SK-N-SH treated with all-trans-retinoic acid at 6 μM for 48 hours (cell line): ENCODE measurements at regions not wholly inside any gene's neighbourhood (a gene's known extent, or its start where the extent isn't known, plus 50 kb on each side); places are given as distances from the start of the nearest gene placed in this dataset.

Source experiments
- ATAC-seq: fragments of 200-7000 bp; cut with Tn5 transposase; 3 replicates; pipeline ENCODE4 v1.9.1; 2020; ENCODE audit warnings: mild to moderate bottlenecking, moderate library complexity
- ARNTL ChIP-seq: fragments of 450-650 bp; formaldehyde crosslinking; IDR thresholded peaks from 2 replicates; pipeline ENCODE4 v1.5.0; 2020; ENCODE audit warnings: low read depth, mild to moderate bottlenecking, moderate library complexity, borderline replicate concordance
- BACH2 ChIP-seq: fragments of 250-450 bp; sonication (Bioruptor Pico); IDR thresholded peaks from 2 replicates; pipeline ENCODE4 v1.9.0; 2021; ENCODE audit warnings: mild to moderate bottlenecking, borderline replicate concordance
- CSDC2 ChIP-seq: fragments of 250-450 bp; sonication (Bioruptor Pico); IDR thresholded peaks from 2 replicates; pipeline ENCODE4 v1.5.0; 2020; ENCODE audit warnings: mild to moderate bottlenecking, moderate library complexity
- ESRRG ChIP-seq: fragments of 250-450 bp; sonication (Bioruptor Pico); IDR thresholded peaks from 2 replicates; pipeline ENCODE4 v1.6.1; 2021; ENCODE audit warnings: mild to moderate bottlenecking
- GLIS3 ChIP-seq: fragments of 250-450 bp; sonication (Bioruptor Pico); IDR thresholded peaks from 2 replicates; pipeline ENCODE4 v1.5.0; 2020; ENCODE audit warnings: mild to moderate bottlenecking, moderate library complexity
- ISL1 ChIP-seq: fragments of 250-450 bp; sonication (Bioruptor Pico); IDR thresholded peaks from 2 replicates; pipeline ENCODE4 v2.1.2; 2022; ENCODE audit warnings: mild to moderate bottlenecking, moderate library complexity
- OSR1 ChIP-seq: fragments of 250-450 bp; sonication (Bioruptor Pico); IDR thresholded peaks from 2 replicates; pipeline ENCODE4 v1.8.0; 2022; ENCODE audit warnings: moderate library complexity, mild to moderate bottlenecking, inconsistent platforms
- RARB ChIP-seq: fragments of 250-450 bp; sonication (Bioruptor Pico); IDR thresholded peaks from 2 replicates; pipeline ENCODE4 v1.8.0; 2021; ENCODE audit warnings: mild to moderate bottlenecking, moderate library complexity
- SNAI2 ChIP-seq: fragments of 250-450 bp; sonication (Bioruptor Pico); IDR thresholded peaks from 2 replicates; pipeline ENCODE4 v1.5.0; 2020; ENCODE audit warnings: mild to moderate bottlenecking, moderate library complexity
- TCF4 ChIP-seq: fragments of 250-450 bp; sonication (Bioruptor Pico); IDR thresholded peaks from 2 replicates; pipeline ENCODE4 v1.8.0; 2021; ENCODE audit warnings: mild to moderate bottlenecking, moderate library complexity, borderline replicate concordance
- TOX ChIP-seq: fragments of 250-450 bp; sonication (Bioruptor Pico); IDR thresholded peaks from 2 replicates; pipeline ENCODE4 v1.8.0; 2021; ENCODE audit warnings: mild to moderate bottlenecking, moderate library complexity, borderline replicate concordance
- TSHZ2 ChIP-seq: fragments of 250-450 bp; sonication (Bioruptor Pico); IDR thresholded peaks from 2 replicates; pipeline ENCODE4 v1.5.0; 2020; ENCODE audit warnings: mild to moderate bottlenecking, moderate library complexity
- ZC3H10 ChIP-seq: fragments of 250-450 bp; sonication (Bioruptor Pico); IDR thresholded peaks from 2 replicates; pipeline ENCODE4 v1.5.1; 2021; ENCODE audit warnings: mild to moderate bottlenecking, moderate library complexity
- ZFP3 ChIP-seq: fragments of 250-450 bp; sonication (Bioruptor Pico); IDR thresholded peaks from 2 replicates; pipeline ENCODE4 v1.5.0; 2020; ENCODE audit warnings: mild to moderate bottlenecking, moderate library complexity
- ZFP30 ChIP-seq: fragments of 450-650 bp; formaldehyde crosslinking; IDR thresholded peaks from 2 replicates; pipeline ENCODE4 v1.5.0; 2022; ENCODE audit warnings: mild to moderate bottlenecking, moderate library complexity
- ZNF565 ChIP-seq: fragments of 450-650 bp; formaldehyde crosslinking; conservative IDR thresholded peaks from 2 replicates; pipeline ENCODE4 v1.5.0; 2020; ENCODE audit warnings: low read depth, mild to moderate bottlenecking, moderate library complexity
- ZNF70 ChIP-seq: fragments of 450-650 bp; formaldehyde crosslinking; IDR thresholded peaks from 2 replicates; pipeline ENCODE4 v1.5.0; 2020; ENCODE audit warnings: mild to moderate bottlenecking, moderate library complexity
- ZNF8 ChIP-seq: fragments of 450-650 bp; formaldehyde crosslinking; IDR thresholded peaks from 2 replicates; pipeline ENCODE4 v1.5.0; 2020; ENCODE audit warnings: mild to moderate bottlenecking, moderate library complexity
- TF ChIP-seq, protein P1 (sequence below): fragments of 250-450 bp; sonication (Bioruptor Pico); IDR thresholded peaks from 2 replicates; pipeline ENCODE4 v1.5.1; 2021; ENCODE audit warnings: mild to moderate bottlenecking, moderate library complexity
- TF ChIP-seq, protein P2 (sequence below): fragments of 250-450 bp; sonication (Bioruptor Pico); IDR thresholded peaks from 2 replicates; pipeline ENCODE4 v1.8.0; 2020; ENCODE audit warnings: mild to moderate bottlenecking, moderate library complexity, borderline replicate concordance
- TF ChIP-seq, protein P3 (sequence below): fragments of 250-450 bp; sonication (Bioruptor Pico); IDR thresholded peaks from 2 replicates; pipeline ENCODE4 v1.8.0; 2021; ENCODE audit warnings: low read depth, mild to moderate bottlenecking, moderate library complexity, borderline replicate concordance
- TF ChIP-seq, protein P4 (sequence below): fragments of 250-450 bp; sonication (Bioruptor Pico); IDR thresholded peaks from 2 replicates; pipeline ENCODE4 v1.5.1; 2020; ENCODE audit warnings: low read depth, mild to moderate bottlenecking, moderate library complexity

GRCh38 chr21:19767546-19767945 lies 1230.7 kb upstream of the NCAM2 start (continued):
- TF ChIP-seq, protein P1, sequence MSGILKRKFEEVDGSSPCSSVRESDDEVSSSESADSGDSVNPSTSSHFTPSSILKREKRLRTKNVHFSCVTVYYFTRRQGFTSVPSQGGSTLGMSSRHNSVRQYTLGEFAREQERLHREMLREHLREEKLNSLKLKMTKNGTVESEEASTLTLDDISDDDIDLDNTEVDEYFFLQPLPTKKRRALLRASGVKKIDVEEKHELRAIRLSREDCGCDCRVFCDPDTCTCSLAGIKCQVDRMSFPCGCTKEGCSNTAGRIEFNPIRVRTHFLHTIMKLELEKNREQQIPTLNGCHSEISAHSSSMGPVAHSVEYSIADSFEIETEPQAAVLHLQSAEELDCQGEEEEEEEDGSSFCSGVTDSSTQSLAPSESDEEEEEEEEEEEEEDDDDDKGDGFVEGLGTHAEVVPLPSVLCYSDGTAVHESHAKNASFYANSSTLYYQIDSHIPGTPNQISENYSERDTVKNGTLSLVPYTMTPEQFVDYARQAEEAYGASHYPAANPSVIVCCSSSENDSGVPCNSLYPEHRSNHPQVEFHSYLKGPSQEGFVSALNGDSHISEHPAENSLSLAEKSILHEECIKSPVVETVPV (CRISPR knock-in tag): no peak
- no peak for TF ChIP-seq TSHZ2

DNA sequence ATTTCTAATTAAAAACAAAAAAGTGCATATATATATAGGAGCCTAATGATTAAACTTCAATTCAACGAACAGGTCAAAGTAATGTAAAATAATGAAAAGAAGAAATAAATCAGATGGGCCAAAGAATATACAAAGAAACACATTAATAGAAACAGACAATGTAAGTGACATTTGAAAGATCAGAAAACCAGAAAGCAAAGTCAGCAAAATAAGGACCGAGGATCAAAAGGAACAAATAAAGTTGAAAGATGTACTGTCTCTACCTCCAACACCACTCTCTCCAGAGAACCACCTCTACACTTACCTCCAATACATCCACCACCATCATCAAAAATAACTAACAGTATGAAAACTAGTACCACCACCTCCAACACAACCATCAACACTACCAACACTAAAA lies 1226.3 kb upstream of the NCAM2 start:
- ATAC-seq: no peak
- TF ChIP-seq ZFP3 (no peak), OSR1 (CRISPR knock-in tag) (no peak), GLIS3 (CRISPR knock-in tag) (no peak), ESRRG (no peak), ZFP30 (no peak), ZNF565 (CRISPR knock-in tag) (no peak), TSHZ2 (no peak), ARNTL (no peak), ISL1 (no peak), BACH2 (CRISPR knock-in tag) (no peak), TCF4 (CRISPR knock-in tag) (no peak), ZNF70 (CRISPR knock-in tag) (no peak), RARB (CRISPR knock-in tag) (no peak), CSDC2 (no peak), TOX (CRISPR knock-in tag) (no peak), SNAI2 (CRISPR knock-in tag) (no peak)
- TF ChIP-seq, protein P2, sequence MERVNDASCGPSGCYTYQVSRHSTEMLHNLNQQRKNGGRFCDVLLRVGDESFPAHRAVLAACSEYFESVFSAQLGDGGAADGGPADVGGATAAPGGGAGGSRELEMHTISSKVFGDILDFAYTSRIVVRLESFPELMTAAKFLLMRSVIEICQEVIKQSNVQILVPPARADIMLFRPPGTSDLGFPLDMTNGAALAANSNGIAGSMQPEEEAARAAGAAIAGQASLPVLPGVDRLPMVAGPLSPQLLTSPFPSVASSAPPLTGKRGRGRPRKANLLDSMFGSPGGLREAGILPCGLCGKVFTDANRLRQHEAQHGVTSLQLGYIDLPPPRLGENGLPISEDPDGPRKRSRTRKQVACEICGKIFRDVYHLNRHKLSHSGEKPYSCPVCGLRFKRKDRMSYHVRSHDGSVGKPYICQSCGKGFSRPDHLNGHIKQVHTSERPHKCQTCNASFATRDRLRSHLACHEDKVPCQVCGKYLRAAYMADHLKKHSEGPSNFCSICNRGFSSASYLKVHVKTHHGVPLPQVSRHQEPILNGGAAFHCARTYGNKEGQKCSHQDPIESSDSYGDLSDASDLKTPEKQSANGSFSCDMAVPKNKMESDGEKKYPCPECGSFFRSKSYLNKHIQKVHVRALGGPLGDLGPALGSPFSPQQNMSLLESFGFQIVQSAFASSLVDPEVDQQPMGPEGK (CRISPR knock-in tag): no peak

DNA sequence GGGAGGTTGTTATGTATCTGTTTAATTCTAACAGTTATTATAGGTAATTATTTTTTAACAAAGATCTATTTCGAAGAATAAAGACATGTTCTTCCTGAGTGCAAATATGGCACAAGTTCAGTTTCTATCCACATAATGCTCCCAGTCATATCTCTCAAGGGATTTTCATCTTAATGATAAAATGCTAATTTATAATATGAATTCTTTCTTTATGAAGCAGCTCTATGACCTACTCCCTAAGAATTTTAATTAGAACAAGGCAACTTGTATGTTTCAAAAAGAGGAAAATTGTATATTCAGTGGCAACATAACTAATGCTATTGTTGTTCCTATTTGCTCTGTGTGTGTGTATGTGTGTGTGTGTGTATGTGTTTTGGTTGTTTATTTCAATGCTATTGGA lies 1222.1 kb upstream of the NCAM2 start:
- no peak for ATAC-seq
- no peak for TF ChIP-seq GLIS3 (CRISPR knock-in tag)
- TF ChIP-seq, protein P3, sequence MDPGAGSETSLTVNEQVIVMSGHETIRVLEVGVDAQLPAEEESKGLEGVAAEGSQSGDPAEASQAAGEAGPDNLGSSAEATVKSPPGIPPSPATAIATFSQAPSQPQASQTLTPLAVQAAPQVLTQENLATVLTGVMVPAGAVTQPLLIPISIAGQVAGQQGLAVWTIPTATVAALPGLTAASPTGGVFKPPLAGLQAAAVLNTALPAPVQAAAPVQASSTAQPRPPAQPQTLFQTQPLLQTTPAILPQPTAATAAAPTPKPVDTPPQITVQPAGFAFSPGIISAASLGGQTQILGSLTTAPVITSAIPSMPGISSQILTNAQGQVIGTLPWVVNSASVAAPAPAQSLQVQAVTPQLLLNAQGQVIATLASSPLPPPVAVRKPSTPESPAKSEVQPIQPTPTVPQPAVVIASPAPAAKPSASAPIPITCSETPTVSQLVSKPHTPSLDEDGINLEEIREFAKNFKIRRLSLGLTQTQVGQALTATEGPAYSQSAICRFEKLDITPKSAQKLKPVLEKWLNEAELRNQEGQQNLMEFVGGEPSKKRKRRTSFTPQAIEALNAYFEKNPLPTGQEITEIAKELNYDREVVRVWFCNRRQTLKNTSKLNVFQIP (CRISPR knock-in tag): no peak
- TF ChIP-seq OSR1 (CRISPR knock-in tag): no peak
- TF ChIP-seq ZFP30: no peak
- TF ChIP-seq TCF4 (CRISPR knock-in tag): no peak
- no peak for TF ChIP-seq CSDC2
- no peak for TF ChIP-seq TSHZ2
- TF ChIP-seq ARNTL: no peak
- TF ChIP-seq, protein P4, sequence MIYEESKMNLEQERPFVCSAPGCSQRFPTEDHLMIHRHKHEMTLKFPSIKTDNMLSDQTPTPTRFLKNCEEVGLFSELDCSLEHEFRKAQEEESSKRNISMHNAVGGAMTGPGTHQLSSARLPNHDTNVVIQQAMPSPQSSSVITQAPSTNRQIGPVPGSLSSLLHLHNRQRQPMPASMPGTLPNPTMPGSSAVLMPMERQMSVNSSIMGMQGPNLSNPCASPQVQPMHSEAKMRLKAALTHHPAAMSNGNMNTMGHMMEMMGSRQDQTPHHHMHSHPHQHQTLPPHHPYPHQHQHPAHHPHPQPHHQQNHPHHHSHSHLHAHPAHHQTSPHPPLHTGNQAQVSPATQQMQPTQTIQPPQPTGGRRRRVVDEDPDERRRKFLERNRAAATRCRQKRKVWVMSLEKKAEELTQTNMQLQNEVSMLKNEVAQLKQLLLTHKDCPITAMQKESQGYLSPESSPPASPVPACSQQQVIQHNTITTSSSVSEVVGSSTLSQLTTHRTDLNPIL: no peak
- TF ChIP-seq ZFP3: no peak
- no peak for TF ChIP-seq BACH2 (CRISPR knock-in tag)
- TF ChIP-seq ZNF70 (CRISPR knock-in tag): no peak
- no peak for TF ChIP-seq ESRRG
- no peak for TF ChIP-seq SNAI2 (CRISPR knock-in tag)
- TF ChIP-seq ZNF8: no peak
- TF ChIP-seq TOX (CRISPR knock-in tag): no peak
- no peak for TF ChIP-seq ZC3H10 (CRISPR knock-in tag)
- no peak for TF ChIP-seq ISL1
- TF ChIP-seq RARB (CRISPR knock-in tag): no peak
